H1 (cell line): ENCODE measurements at regions not wholly inside any gene's neighbourhood (a gene's known extent, or its start where the extent isn't known, plus 50 kb on each side); places are given as distances from the start of the nearest gene placed in this dataset.

Source experiments
- CTCF ChIA-PET: fragments of 300-600 bp; sonication (Branson Sonifier 250); formaldehyde crosslinking; loops from one replicate; lab custom pipeline; 2021; ENCODE audit not compliant: partially characterized antibody; lab: Charles Lee
- POLR2A ChIA-PET: fragments of 300-600 bp; sonication (Branson Sonifier 250); formaldehyde crosslinking; loops from one replicate; lab custom pipeline; 2021; ENCODE audit warnings: inconsistent platforms; ENCODE audit not compliant: partially characterized antibody; lab: Charles Lee
- DNase-seq, 2 experiments: peaks; one replicate each; pipeline versions ENCODE4 v3.0.0 to v3.0.0-alpha.2; 2010 to 2022; ENCODE audit warnings: low spot score in 2 of 2, low read depth in 1 of 2, mixed read lengths in 1 of 2
- FAIRE-seq: peaks from 2 replicates; lab custom pipeline; 2011; peaks lifted over from hg19 to GRCh38; lab: Jason Lieb, UNC
- H2AFZ ChIP-seq: 2 replicates; pipeline ENCODE4 v1.8.1; 2012; ENCODE audit warnings: low read length, inconsistent platforms
- H2AK5ac ChIP-seq: 2 replicates; pipeline ENCODE4 v1.6.1; 2013; ENCODE audit warnings: low read depth, low read length
- H2BK120ac ChIP-seq: replicated peaks from 2 replicates; pipeline ENCODE3; 2013; ENCODE audit warnings: low read depth, low read length, inconsistent platforms
- H2BK12ac ChIP-seq: 2 replicates; pipeline ENCODE4 v1.6.1; 2013; ENCODE audit warnings: low read depth, low read length
- H2BK15ac ChIP-seq: 2 replicates; pipeline ENCODE4 v1.6.1; 2013; ENCODE audit warnings: low read length
- H2BK20ac ChIP-seq: 2 replicates; pipeline ENCODE4 v1.6.1; 2013; ENCODE audit warnings: low read length
- H2BK5ac ChIP-seq: 2 replicates; pipeline ENCODE4 v1.6.1; 2013; ENCODE audit warnings: low read depth, low read length
- H3K14ac ChIP-seq: 2 replicates; pipeline ENCODE4 v1.6.1; 2013; ENCODE audit warnings: inconsistent platforms; ENCODE audit not compliant: insufficient read length
- H3K18ac ChIP-seq: 2 replicates; pipeline ENCODE4 v1.6.1; 2013; ENCODE audit warnings: low read length; ENCODE audit errors: extremely low read depth
- H3K23ac ChIP-seq: 2 replicates; pipeline ENCODE4 v1.6.1; 2013; ENCODE audit warnings: inconsistent platforms; ENCODE audit not compliant: insufficient read length
- H3K23me2 ChIP-seq: 2 replicates; pipeline ENCODE4 v1.6.1; 2013; ENCODE audit warnings: low read depth, low read length
- H3K27ac ChIP-seq: 2 replicates; pipeline ENCODE4 v1.6.1; 2011; ENCODE audit warnings: low read depth, low read length, inconsistent platforms
- H3K27me3 ChIP-seq, 4 experiments: replicated peaks in 1 of 4; 1 replicate in 1 of 4; 2 replicates in 3 of 4; pipeline versions ENCODE4 v1.6.1 to v1.8.1; 2011 to 2013; ENCODE audit warnings: low read length in 3 of 4, mild to moderate bottlenecking in 3 of 4, inconsistent platforms in 2 of 4, mixed read lengths in 2 of 4, moderate library complexity in 1 of 4; ENCODE audit not compliant: control insufficient read depth in 3 of 4, insufficient read depth in 3 of 4; ENCODE audit errors: extremely low read depth in 1 of 4
- H3K36me3 ChIP-seq, 4 experiments: 2 replicates each; pipeline versions ENCODE4 v1.6.1 to v1.8.1; 2011 to 2013; ENCODE audit warnings: mild to moderate bottlenecking in 4 of 4, low read length in 3 of 4, moderate library complexity in 2 of 4, control low read depth in 1 of 4, inconsistent platforms in 1 of 4; ENCODE audit not compliant: insufficient read depth in 4 of 4, control insufficient read depth in 2 of 4
- H3K4ac ChIP-seq: replicated peaks from 2 replicates; pipeline ENCODE3; 2013; ENCODE audit warnings: low read length, low read depth, mixed read lengths, inconsistent platforms; ENCODE audit not compliant: insufficient read length
- H3K4me1 ChIP-seq, 4 experiments: replicated peaks in 1 of 4; 1 replicate in 1 of 4; 2 replicates in 3 of 4; pipeline versions ENCODE4 v1.6.1 to v1.8.1; 2011 to 2013; ENCODE audit warnings: low read length in 3 of 4, inconsistent platforms in 2 of 4, mixed read lengths in 1 of 4; ENCODE audit not compliant: insufficient read depth in 4 of 4, control insufficient read depth in 3 of 4
- H3K4me2 ChIP-seq, 2 experiments: 2 replicates each; pipeline versions ENCODE4 v1.6.1 to v1.8.1; 2011 to 2013; ENCODE audit warnings: low read depth in 2 of 2, low read length in 2 of 2, control low read depth in 1 of 2, inconsistent platforms in 1 of 2, mild to moderate bottlenecking in 1 of 2; ENCODE audit not compliant: insufficient read depth in 1 of 2
- H3K4me3 ChIP-seq, 4 experiments: fragments of 200-600, 300-600 bp in 1 of 4; sonication (generic), shearing (Covaris generic), sonication (Bioruptor Twin) in 1 of 4; 2 replicates each; pipeline versions ENCODE4 v1.5.1 to v1.8.1; 2011 to 2016; ENCODE audit warnings: low read length in 4 of 4, low read depth in 3 of 4, control low read depth in 2 of 4, inconsistent platforms in 2 of 4, mild to moderate bottlenecking in 2 of 4, mixed read lengths in 1 of 4, moderate library complexity in 1 of 4; ENCODE audit not compliant: insufficient read depth in 2 of 4; ENCODE audit errors: extremely low read depth in 1 of 4
- H3K56ac ChIP-seq: replicated peaks from 2 replicates; pipeline ENCODE3; 2013; ENCODE audit warnings: low read depth, mild to moderate bottlenecking, mixed read lengths, low read length, inconsistent platforms; ENCODE audit not compliant: insufficient read length
- H3K79me1 ChIP-seq: 2 replicates; pipeline ENCODE4 v1.6.1; 2013; ENCODE audit warnings: low read depth, low read length, control low read depth
- H3K79me2 ChIP-seq, 2 experiments: 2 replicates each; pipeline versions ENCODE4 v1.6.1 to v1.8.1; 2012 to 2013; ENCODE audit warnings: low read length in 2 of 2, mild to moderate bottlenecking in 2 of 2, inconsistent platforms in 1 of 2; ENCODE audit not compliant: insufficient read depth in 2 of 2, control insufficient read depth in 1 of 2
- H3K9ac ChIP-seq, 4 experiments: replicated peaks in 1 of 4; 1 replicate in 1 of 4; 2 replicates in 3 of 4; pipeline versions ENCODE4 v1.6.1 to v1.8.1; 2011 to 2013; ENCODE audit warnings: low read depth in 3 of 4, low read length in 3 of 4, control low read depth in 2 of 4, mild to moderate bottlenecking in 2 of 4, moderate library complexity in 2 of 4, inconsistent platforms in 1 of 4; ENCODE audit errors: extremely low read depth in 1 of 4
- H3K9me3 ChIP-seq, 2 experiments: 2 replicates each; pipeline versions ENCODE4 v1.6.1 to v1.8.1; 2012 to 2013; ENCODE audit warnings: mild to moderate bottlenecking in 2 of 2, moderate library complexity in 2 of 2, control low read depth in 1 of 2, inconsistent platforms in 1 of 2, low read depth in 1 of 2, low read length in 1 of 2, mixed read lengths in 1 of 2; ENCODE audit not compliant: insufficient read depth in 2 of 2
- H4K20me1 ChIP-seq, 2 experiments: replicated peaks in 1 of 2; 2 replicates each; pipeline versions ENCODE3 to v1.8.1; 2011 to 2013; ENCODE audit warnings: inconsistent platforms in 2 of 2, low read length in 2 of 2, mild to moderate bottlenecking in 1 of 2; ENCODE audit not compliant: insufficient read depth in 2 of 2, control insufficient read depth in 1 of 2
- H4K5ac ChIP-seq: 2 replicates; pipeline ENCODE4 v1.6.1; 2013; ENCODE audit warnings: low read length, low read depth, mixed read lengths, inconsistent platforms; ENCODE audit not compliant: insufficient read length
- H4K8ac ChIP-seq: 2 replicates; pipeline ENCODE4 v1.8.0; 2013; ENCODE audit warnings: mild to moderate bottlenecking, moderate library complexity, low read length, inconsistent platforms; ENCODE audit not compliant: insufficient read depth; ENCODE audit errors: extremely low read depth
- H4K91ac ChIP-seq: replicated peaks from 2 replicates; pipeline ENCODE3; 2013; ENCODE audit warnings: low read length, mixed read lengths, inconsistent platforms; ENCODE audit not compliant: insufficient read length
- CBX5 ChIP-seq: fragments of 300-800, 300-1000 bp; sonication (generic); IDR thresholded peaks from 2 replicates; pipeline ENCODE4 v1.7.1; 2016; ENCODE audit warnings: antibody characterized with exemption, low read length, low read depth
- EGR1 ChIP-seq: IDR thresholded peaks from 2 replicates; pipeline ENCODE4 v1.6.1; 2011; ENCODE audit warnings: low read depth, low read length, borderline replicate concordance
- FOSL1 ChIP-seq: IDR thresholded peaks from 2 replicates; pipeline ENCODE4 v1.6.1; 2011; ENCODE audit warnings: mild to moderate bottlenecking, low read depth, low read length, moderate library complexity; ENCODE audit not compliant: insufficient read depth
- JUN ChIP-seq: IDR thresholded peaks from 2 replicates; pipeline ENCODE4 v1.6.1; 2011; ENCODE audit warnings: low read depth, mild to moderate bottlenecking, improper control_type of control experiment, low read length
- KDM1A ChIP-seq: fragments of 200-600, 300-600 bp; sonication (generic); IDR thresholded peaks from 2 replicates; pipeline ENCODE4 v1.7.1; 2016; ENCODE audit warnings: mild to moderate bottlenecking, low read length, borderline replicate concordance
- MAFK ChIP-seq: IDR thresholded peaks from 2 replicates; pipeline ENCODE4 v1.6.1; 2012; ENCODE audit warnings: low read depth, mild to moderate bottlenecking, improper control_type of control experiment, low read length
- SAP30 ChIP-seq: fragments of 300-600 bp; sonication (generic); IDR thresholded peaks from 2 replicates; pipeline ENCODE4 v1.7.1; 2012; ENCODE audit warnings: low read length, moderate library complexity, mild to moderate bottlenecking, inconsistent platforms; ENCODE audit not compliant: insufficient read depth, insufficient replicate concordance
- SIRT6 ChIP-seq: IDR thresholded peaks from one replicate; pipeline ENCODE4 v1.7.1; 2012; ENCODE audit warnings: low read length, inconsistent platforms
- SP4 ChIP-seq: IDR thresholded peaks from 2 replicates; pipeline ENCODE4 v1.6.1; 2012; ENCODE audit warnings: low read length, inconsistent platforms
- TAF1 ChIP-seq: IDR thresholded peaks from 2 replicates; pipeline ENCODE4 v1.6.1; 2011; ENCODE audit warnings: mild to moderate bottlenecking, low read depth, low read length
- YY1 ChIP-seq: IDR thresholded peaks from 2 replicates; pipeline ENCODE4 v1.6.1; 2011; ENCODE audit warnings: low read depth, mild to moderate bottlenecking, low read length
- ZNF274 ChIP-seq: IDR thresholded peaks from 2 replicates; pipeline ENCODE4 v1.7.0; 2012; ENCODE audit warnings: low read length, borderline replicate concordance; ENCODE audit errors: extremely low read depth
- WGBS, 2 experiments: shearing (Covaris generic) in 1 of 2; methylation state at CpG; one replicate each; pipeline versions ENCODE4 v1.1.6 to v1.1.7; 2013 to 2015; ENCODE audit warnings: low lambda C conversion rate in 2 of 2, mixed read lengths in 2 of 2, inconsistent platforms in 1 of 2, low coverage in 1 of 2, missing lambda C conversion rate in 1 of 2; ENCODE audit not compliant: insufficient replicate concordance in 2 of 2, insufficient coverage in 1 of 2, insufficient read length in 1 of 2; ENCODE audit errors: extremely low coverage in 1 of 2, missing lambda C conversion rate in 1 of 2; 5-methylcytosine and 5-hydroxymethylcytosine counted together
- TF ChIP-seq, protein P1 (sequence below): IDR thresholded peaks from 2 replicates; pipeline ENCODE4 v1.6.1; 2011; ENCODE audit warnings: low read depth, mild to moderate bottlenecking, low read length; ENCODE audit not compliant: insufficient read depth

DNA sequence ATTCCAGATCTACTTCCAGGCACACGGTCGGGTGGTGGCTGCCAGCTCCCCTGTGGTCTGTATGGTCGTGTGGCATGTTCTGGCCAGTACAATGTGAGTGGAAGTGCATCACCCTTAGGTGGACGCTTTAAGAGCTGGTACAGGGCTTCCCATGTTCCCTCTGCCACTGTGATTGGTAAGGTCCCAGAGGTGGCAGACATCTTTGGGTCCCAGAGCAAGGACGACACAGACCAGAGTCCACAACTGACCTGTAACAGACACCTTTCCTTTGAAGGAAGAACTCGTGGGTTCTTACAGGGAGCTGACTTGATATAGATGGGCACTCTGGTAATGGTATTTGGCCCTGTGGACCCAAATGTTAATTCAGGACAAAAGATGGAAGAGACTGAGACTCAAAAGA, 90.0 kb upstream of the GDNF start:
- Histone ChIP-seq H4K20me1 (no peaks in the 10 kb centered on the region), H4K5ac (no peak overlapping the region), H3K27me3 (no peaks in the 10 kb centered on the region), H3K36me3 (no peaks in the 10 kb centered on the region), H2BK120ac (no peak overlapping the region), H3K14ac (no peak overlapping the region), H2BK5ac (no peak overlapping the region), H3K4ac (no peak overlapping the region), H3K23ac (no peak overlapping the region), H3K4me3 (no peak overlapping the region), H3K23me2 (no peaks in the 10 kb centered on the region), H3K27ac (no peak overlapping the region), H2AFZ (no peak overlapping the region), H3K79me1 (no peaks in the 10 kb centered on the region), H2BK20ac (no peak overlapping the region), H3K9me3 (no peaks in the 10 kb centered on the region), H3K18ac (no peak overlapping the region), H2BK12ac (no peak overlapping the region), H4K91ac (no peak overlapping the region), H3K56ac (no peak overlapping the region), H2AK5ac (no peak overlapping the region), H3K9ac (no peak overlapping the region), H3K4me1 (no peaks in the 10 kb centered on the region), H3K4me2 (no peak overlapping the region), H4K8ac (no peak overlapping the region), H2BK15ac (no peak overlapping the region), H3K79me2 (no peaks in the 10 kb centered on the region)
- CTCF ChIA-PET: no interaction called here
- FAIRE-seq (no peak), DNase-seq (no peak)
- WGBS, 2 experiments: 95% methylated on average over 6 of the region's 6 CpGs; no CpG with 5 or more reads in 1 of the 2 experiments
- POLR2A ChIA-PET: no interaction called here
- TF ChIP-seq MAFK (no peak), TAF1 (no peak), SP4 (no peak), SIRT6 (no peak), ZNF274 (no peak), FOSL1 (no peak), CBX5 (no peak), SAP30 (no peak), KDM1A (no peak), JUN (no peak), YY1 (no peak), EGR1 (no peak)
- TF ChIP-seq, protein P1, sequence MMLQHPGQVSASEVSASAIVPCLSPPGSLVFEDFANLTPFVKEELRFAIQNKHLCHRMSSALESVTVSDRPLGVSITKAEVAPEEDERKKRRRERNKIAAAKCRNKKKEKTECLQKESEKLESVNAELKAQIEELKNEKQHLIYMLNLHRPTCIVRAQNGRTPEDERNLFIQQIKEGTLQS: no peak
